Stimulated activated CD8-positive, alpha-beta memory T cell treated with anti-CD3 and anti-CD28 coated beads, Interleukin-15, amount 100 ng/mL, for 24 hours (primary cell): ENCODE measurements at regions not wholly inside any gene's neighbourhood (a gene's known extent, or its start where the extent isn't known, plus 50 kb on each side); places are given as distances from the start of the nearest gene placed in this dataset.
"Not testable (repeated sequence)": the region's sequence is repeated elsewhere in the genome, so short reads cannot be mapped to it uniquely, and the experiment has no call there.

Experiments used
- DNase-seq: peaks from one replicate; pipeline ENCODE4 v3.0.0-alpha.2; 2020; ENCODE audit warnings: low read depth

GRCh38 chr9:110023221-110023620 lies 184.7 kb downstream of the C9orf152 start:
- not testable (repeated sequence) for DNase-seq

- no peak for DNase-seq
Measured at GRCh38 chr9:110025551-110026170, 182.3 kb downstream of the C9orf152 start.

- DNase-seq: no peak
Measured at GRCh38 chr9:110027671-110028081, 180.3 kb downstream of the C9orf152 start.

GRCh38 chr9:110028271-110028670 lies 179.7 kb downstream of the C9orf152 start:
- no peak for DNase-seq

GRCh38 chr9:110028676-110029075 lies 179.3 kb downstream of the C9orf152 start:
- no peak for DNase-seq

- DNase-seq: no peak
Measured at GRCh38 chr9:110029429-110029955, 178.5 kb downstream of the C9orf152 start.

- DNase-seq: no peak
Measured at GRCh38 chr9:110029956-110030480, 177.9 kb downstream of the C9orf152 start.

- no peak for DNase-seq
Measured at GRCh38 chr9:110030632-110031031, 177.3 kb downstream of the C9orf152 start.

- DNase-seq: no peak
Measured at GRCh38 chr9:110031511-110032173, 176.3 kb downstream of the C9orf152 start.

- not testable (repeated sequence) for DNase-seq
Measured at GRCh38 chr9:110032532-110032931, 175.4 kb downstream of the C9orf152 start.

- DNase-seq: no peak
Measured at GRCh38 chr9:110033869-110034268, 174.1 kb downstream of the C9orf152 start.

GRCh38 chr9:110036286-110036685 lies 171.7 kb downstream of the C9orf152 start:
- no peak for DNase-seq

GRCh38 chr9:110040788-110041187 lies 167.2 kb downstream of the C9orf152 start:
- DNase-seq: no peak

GRCh38 chr9:110041452-110041851 lies 166.5 kb downstream of the C9orf152 start:
- DNase-seq: no peak

GRCh38 chr9:110047232-110047954 lies 160.6 kb downstream of the C9orf152 start:
- DNase-seq: no peak

GRCh38 chr9:110047955-110048402 lies 160.0 kb downstream of the C9orf152 start:
- no peak for DNase-seq

GRCh38 chr9:110048403-110048975 lies 159.5 kb downstream of the C9orf152 start:
- DNase-seq: peak; percentile 48

GRCh38 chr9:110048976-110049698 lies 158.8 kb downstream of the C9orf152 start:
- no peak for DNase-seq

- no peak for DNase-seq
Measured at GRCh38 chr9:110049699-110050450, 158.1 kb downstream of the C9orf152 start.

- no peak for DNase-seq
Measured at GRCh38 chr9:110050925-110051355, 157.0 kb downstream of the C9orf152 start.

- DNase-seq: no peak
Measured at GRCh38 chr9:110056062-110056461, 151.9 kb downstream of the C9orf152 start.
